K562 (cell line): ENCODE measurements at regions not wholly inside any gene's neighbourhood (a gene's known extent, or its start where the extent isn't known, plus 50 kb on each side); places are given as distances from the start of the nearest gene placed in this dataset.

Experiments
- ATAC-seq: fragments of 200-7000 bp; cut with Tn5 transposase; 3 replicates; pipeline ENCODE4 v1.9.1; 2020; ENCODE audit warnings: moderate library complexity
- BruUV-seq: library from RNA; stranded (reverse); fragments of 400-500 nt; replicated peaks from 2 replicates; lab custom pipeline; 2021; lab: Mats Ljungman, UMichigan
- CTCF ChIA-PET: fragments of 300-600 bp; formaldehyde crosslinking; extraction: SDS; loops from one replicate; lab custom pipeline; 2021; ENCODE audit warnings: low intra/inter-chr PET ratio; lab: Yijun Ruan, JAX
- POLR2A ChIA-PET: fragments of 300-600, 350-650 bp; sonication (Branson Sonifier 250); formaldehyde crosslinking; extraction: SDS; loops from one replicate; lab custom pipeline; 2021; ENCODE audit warnings: antibody characterized with exemption, inconsistent platforms; lab: Yijun Ruan, JAX
- DNase-seq, 4 experiments: peaks; one replicate each; pipeline versions ENCODE4 v3.0.0 to v3.0.0-alpha.2; 2011 to 2018; ENCODE audit warnings: low spot score in 3 of 4, mixed read lengths in 3 of 4; ENCODE audit errors: extremely low read depth in 1 of 4
- FAIRE-seq: peaks from 2 replicates; lab custom pipeline; 2011; peaks lifted over from hg19 to GRCh38; lab: Jason Lieb, UNC
- H2AFZ ChIP-seq: 2 replicates; pipeline ENCODE4 v1.6.0; 2011; ENCODE audit warnings: low read depth, low read length, control low read depth, inconsistent platforms
- H3K27ac ChIP-seq: fragments of 200-600 bp; 3 replicates; pipeline ENCODE4 v1.8.0; 2011; ENCODE audit warnings: low read depth, mild to moderate bottlenecking, control low read depth, inconsistent platforms, low read length, moderate library complexity, mixed read lengths; ENCODE audit errors: extremely low read depth
- H3K27me3 ChIP-seq, 2 experiments: fragments of 300-600 bp in 1 of 2; 2 replicates in 1 of 2; 3 replicates in 1 of 2; pipeline versions ENCODE4 v1.6.0 to v1.8.0; 2011; ENCODE audit warnings: inconsistent platforms in 2 of 2, low read length in 2 of 2, mild to moderate bottlenecking in 1 of 2, mixed read lengths in 1 of 2, moderate library complexity in 1 of 2; ENCODE audit not compliant: control insufficient read depth in 2 of 2, insufficient read depth in 2 of 2
- H3K36me3 ChIP-seq: fragments of 300-600 bp; 3 replicates; pipeline ENCODE4 v1.8.0; 2011; ENCODE audit warnings: mild to moderate bottlenecking, low read length, inconsistent platforms; ENCODE audit not compliant: control insufficient read depth, insufficient read depth
- H3K4me1 ChIP-seq, 2 experiments: fragments of 200-600 bp in 1 of 2; replicated peaks in 1 of 2; 2 replicates in 1 of 2; 3 replicates in 1 of 2; pipeline versions ENCODE4 v1.5.1 to v1.8.0; 2011; ENCODE audit warnings: inconsistent platforms in 2 of 2, low read length in 2 of 2, mild to moderate bottlenecking in 1 of 2, mixed read lengths in 1 of 2, moderate library complexity in 1 of 2; ENCODE audit not compliant: control insufficient read depth in 2 of 2, insufficient read depth in 2 of 2
- H3K4me2 ChIP-seq: 2 replicates; pipeline ENCODE4 v1.6.1; 2011; ENCODE audit warnings: low read length, control low read depth, inconsistent platforms, mixed read lengths; ENCODE audit not compliant: insufficient read depth
- H3K4me3 ChIP-seq: fragments of 200-600 bp; sonication (generic), shearing (Covaris generic); 2 replicates; pipeline ENCODE4 v1.5.1; 2016; ENCODE audit warnings: control low read depth, inconsistent platforms
- H3K79me2 ChIP-seq: fragments of 200-600 bp; 3 replicates; pipeline ENCODE4 v1.8.0; 2011; ENCODE audit warnings: low read length, inconsistent platforms; ENCODE audit not compliant: control insufficient read depth, insufficient read depth
- H3K9ac ChIP-seq, 2 experiments: 2 replicates each; pipeline versions ENCODE4 v1.6.0 to v1.6.1; 2011; ENCODE audit warnings: low read depth in 2 of 2, low read length in 2 of 2, control low read depth in 1 of 2, inconsistent platforms in 1 of 2, mild to moderate bottlenecking in 1 of 2, mixed read lengths in 1 of 2; ENCODE audit not compliant: insufficient read depth in 1 of 2
- H3K9me1 ChIP-seq: one replicate; pipeline ENCODE4 v1.6.0; 2011; ENCODE audit warnings: inconsistent platforms, mild to moderate bottlenecking, low read length, moderate library complexity; ENCODE audit not compliant: control insufficient read depth, insufficient read depth
- H3K9me3 ChIP-seq: replicated peaks from 2 replicates; pipeline ENCODE4 v1.5.1; 2011; ENCODE audit warnings: low read depth, low read length, inconsistent platforms; ENCODE audit not compliant: control insufficient read depth, insufficient read depth
- H4K20me1 ChIP-seq: replicated peaks from 2 replicates; pipeline ENCODE4 v1.6.1; 2011; ENCODE audit warnings: low read length, inconsistent platforms, mixed read lengths; ENCODE audit not compliant: control insufficient read depth, insufficient read depth
- ASH1L ChIP-seq: fragments of 450-650 bp; IDR thresholded peaks from 2 replicates; pipeline ENCODE4 v1.6.1; 2018; ENCODE audit warnings: borderline replicate concordance, mild to moderate bottlenecking, low read depth; ENCODE audit not compliant: partially characterized antibody
- C11orf30 ChIP-seq: fragments of 450-650 bp; IDR thresholded peaks from 2 replicates; pipeline ENCODE4 v1.6.1; 2016; ENCODE audit warnings: low read depth, mild to moderate bottlenecking
- CHCHD3 ChIP-seq: fragments of 250-450 bp; sonication (Bioruptor Pico); IDR thresholded peaks from 2 replicates; pipeline ENCODE4 v2.1.2; 2022; ENCODE audit warnings: mild to moderate bottlenecking
- GTF2A2 ChIP-seq: IDR thresholded peaks from 2 replicates; pipeline ENCODE4 v1.6.1; 2016; ENCODE audit warnings: mild to moderate bottlenecking, missing genetic modification characterization, missing compliant biosample characterization
- IRF1 ChIP-seq: sonication (generic); formaldehyde crosslinking; IDR thresholded peaks from 2 replicates; pipeline ENCODE4 v1.8.0; 2022; ENCODE audit warnings: missing genetic modification reagents, mild to moderate bottlenecking, borderline replicate concordance
- KLF13 ChIP-seq: fragments of 450-650 bp; IDR thresholded peaks from 2 replicates; pipeline ENCODE4 v1.6.1; 2016; ENCODE audit warnings: missing genetic modification characterization, low read depth, mild to moderate bottlenecking, missing compliant biosample characterization, moderate library complexity, borderline replicate concordance
- MTA3 ChIP-seq: fragments of 450-650 bp; formaldehyde crosslinking; IDR thresholded peaks from 2 replicates; pipeline ENCODE4 v1.6.1; 2017; ENCODE audit warnings: mild to moderate bottlenecking, borderline replicate concordance
- NEUROD1 ChIP-seq: fragments of 150-350 bp; IDR thresholded peaks from 2 replicates; pipeline ENCODE4 v1.6.1; 2014; ENCODE audit warnings: borderline replicate concordance, low read length, low read depth; ENCODE audit not compliant: partially characterized antibody
- PTBP1 ChIP-seq: fragments of 200-400 bp; formaldehyde crosslinking; IDR thresholded peaks from 2 replicates; pipeline ENCODE4 v1.6.1; 2017; ENCODE audit warnings: low read depth, low read length
- RAD51 ChIP-seq: fragments of 450-650 bp; IDR thresholded peaks from 2 replicates; pipeline ENCODE4 v1.7.1; 2016; ENCODE audit warnings: low read depth, mild to moderate bottlenecking, borderline replicate concordance
- RBM15 ChIP-seq: fragments of 200-400 bp; formaldehyde crosslinking; IDR thresholded peaks from 2 replicates; pipeline ENCODE4 v1.6.1; 2018; ENCODE audit warnings: mild to moderate bottlenecking, low read length, moderate library complexity; ENCODE audit not compliant: insufficient read depth
- USF2 ChIP-seq: sonication (generic); formaldehyde crosslinking; IDR thresholded peaks from 2 replicates; pipeline ENCODE4 v1.5.0; 2020; ENCODE audit warnings: missing genetic modification reagents
- ZNF12 ChIP-seq: sonication (generic); formaldehyde crosslinking; IDR thresholded peaks from 2 replicates; pipeline ENCODE4 v1.4.0; 2020; ENCODE audit warnings: mild to moderate bottlenecking, missing genetic modification reagents
- ZNF586 ChIP-seq: fragments of 450-650 bp; formaldehyde crosslinking; conservative IDR thresholded peaks from 2 replicates; pipeline ENCODE4 v1.4.0; 2020; ENCODE audit warnings: mild to moderate bottlenecking, moderate library complexity
- ZSCAN32 ChIP-seq: fragments of 450-650 bp; formaldehyde crosslinking; IDR thresholded peaks from 2 replicates; pipeline ENCODE4 v1.4.0; 2020; ENCODE audit warnings: mild to moderate bottlenecking, moderate library complexity
- in situ Hi-C: fragments of 300-500 bp; cut with MboI; formaldehyde crosslinking; loops from 4 replicates; pipeline ENCODE4 v1.15.0; 2018; ENCODE audit warnings: inconsistent platforms, mixed read lengths
- intact Hi-C: fragments of 100-400 bp; cut with micrococcal nuclease; formaldehyde crosslinking; loops from 2 replicates; pipeline ENCODE4 v1.14.2; 2022
- TF ChIP-seq, protein P1 (sequence below): fragments of 450-650 bp; IDR thresholded peaks from 2 replicates; pipeline ENCODE4 v1.6.1; 2017; ENCODE audit warnings: antibody characterized with exemption

DNA sequence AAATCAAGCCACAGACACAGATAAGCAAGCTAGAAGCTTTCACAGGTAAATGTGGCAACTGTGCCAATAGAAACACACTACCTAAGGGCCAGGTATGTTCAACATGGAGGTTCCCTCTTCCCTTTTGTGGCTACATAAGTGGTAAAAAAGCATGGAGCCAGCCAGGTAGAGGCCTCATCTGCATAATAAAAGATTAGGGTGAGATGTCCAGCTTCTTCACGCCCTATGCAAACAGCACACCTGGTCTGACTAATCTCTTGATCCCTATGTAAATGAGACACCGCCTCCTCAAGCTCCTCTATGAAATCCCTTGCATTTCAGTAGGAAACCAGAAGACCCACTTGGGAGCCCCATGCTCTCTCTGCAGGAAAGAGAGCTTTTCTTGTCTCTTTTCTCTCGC is 282.2 kb downstream of the NEBL start (continued):
- TF ChIP-seq RBM15 (no peak), ASH1L (no peak), ZNF586 (no peak), C11orf30 (no peak), MTA3 (no peak)

GRCh38 chr10:20608503-20608902 is 288.6 kb downstream of the NEBL start:
- FAIRE-seq, result no peak
- intact Hi-C loops, result no loop called here
- TF ChIP-seq NEUROD1, result no peak
- TF ChIP-seq RAD51, result no peak
- TF ChIP-seq CHCHD3 (CRISPR knock-in tag), result no peak
- no peak for TF ChIP-seq USF2 (CRISPR knock-in tag)
- no peak for TF ChIP-seq ZNF12 (CRISPR knock-in tag)
- TF ChIP-seq KLF13 (tag), result no peak
- TF ChIP-seq GTF2A2 (tag), result no peak
- TF ChIP-seq, protein P1, sequence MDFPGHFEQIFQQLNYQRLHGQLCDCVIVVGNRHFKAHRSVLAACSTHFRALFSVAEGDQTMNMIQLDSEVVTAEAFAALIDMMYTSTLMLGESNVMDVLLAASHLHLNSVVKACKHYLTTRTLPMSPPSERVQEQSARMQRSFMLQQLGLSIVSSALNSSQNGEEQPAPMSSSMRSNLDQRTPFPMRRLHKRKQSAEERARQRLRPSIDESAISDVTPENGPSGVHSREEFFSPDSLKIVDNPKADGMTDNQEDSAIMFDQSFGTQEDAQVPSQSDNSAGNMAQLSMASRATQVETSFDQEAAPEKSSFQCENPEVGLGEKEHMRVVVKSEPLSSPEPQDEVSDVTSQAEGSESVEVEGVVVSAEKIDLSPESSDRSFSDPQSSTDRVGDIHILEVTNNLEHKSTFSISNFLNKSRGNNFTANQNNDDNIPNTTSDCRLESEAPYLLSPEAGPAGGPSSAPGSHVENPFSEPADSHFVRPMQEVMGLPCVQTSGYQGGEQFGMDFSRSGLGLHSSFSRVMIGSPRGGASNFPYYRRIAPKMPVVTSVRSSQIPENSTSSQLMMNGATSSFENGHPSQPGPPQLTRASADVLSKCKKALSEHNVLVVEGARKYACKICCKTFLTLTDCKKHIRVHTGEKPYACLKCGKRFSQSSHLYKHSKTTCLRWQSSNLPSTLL, result no peak
- no peak for TF ChIP-seq PTBP1
- TF ChIP-seq ZSCAN32 (CRISPR knock-in tag), result no peak
- TF ChIP-seq IRF1, result no peak

More at GRCh38 chr10:20608503-20608902, 288.6 kb downstream of the NEBL start:
- H3K9me3 ChIP-seq, result no peaks in the 10 kb centered on the region; the same call in 1 of the 2 replicates
- no TSS peak for BruUV-seq
- ChIA-PET POLR2A (no interaction called here), CTCF (no interaction called here)
- no peak overlapping the region for H3K9ac ChIP-seq
- H3K36me3 ChIP-seq, result no peaks in the 10 kb centered on the region
- in situ Hi-C loops, result no loop called here
- no peak overlapping the region for H3K4me2 ChIP-seq
- H2AFZ ChIP-seq, result no peak overlapping the region
- no peak for DNase-seq
- ATAC-seq, result no peak
- H3K27me3 ChIP-seq, result no peaks in the 10 kb centered on the region
- no peaks in the 10 kb centered on the region for H3K9me1 ChIP-seq
- H3K4me3 ChIP-seq, result no peak overlapping the region
- H3K79me2 ChIP-seq, result no peaks in the 10 kb centered on the region
- H4K20me1 ChIP-seq, result no peaks in the 10 kb centered on the region
- no peaks in the 10 kb centered on the region for H3K4me1 ChIP-seq
- no peak overlapping the region for H3K27ac ChIP-seq
